GM19467 (cell line): ENCODE measurements at regions not wholly inside any gene's neighbourhood (a gene's known extent, or its start where the extent isn't known, plus 50 kb on each side); places are given as distances from the start of the nearest gene placed in this dataset.

Experiments used
- ATAC-seq: cut with Tn5 transposase; IDR thresholded peaks from one replicate; pipeline ENCODE4 v1.9.1; 2021; ENCODE audit warnings: mild to moderate bottlenecking, moderate library complexity; ENCODE audit not compliant: unreplicated experiment

- ATAC-seq: no peak
These were observed 1543.0 kb downstream of the OTOL1 start for GRCh38 chr3:163039636-163040035.

GRCh38 chr3:163043074-163043473 is 1546.5 kb downstream of the OTOL1 start:
- ATAC-seq: no peak

DNA sequence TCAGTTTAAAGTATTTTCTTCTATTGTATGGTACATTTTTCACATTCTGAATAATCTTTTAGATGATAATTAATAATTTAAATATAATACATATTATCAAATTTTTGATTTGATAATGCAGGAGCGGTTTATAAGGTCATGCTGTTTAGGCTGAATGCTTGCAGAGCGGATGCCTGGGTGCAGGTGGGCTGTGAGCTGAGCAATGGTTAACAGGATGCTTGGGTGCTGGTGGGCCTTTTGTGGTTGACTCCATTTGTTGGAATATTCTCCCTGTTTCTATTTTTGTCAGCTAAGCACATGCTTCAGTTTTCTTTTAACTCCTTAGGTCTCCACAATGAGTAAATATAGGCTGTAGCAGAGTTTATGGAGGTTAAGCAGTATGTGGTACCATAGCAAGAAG is 1549.3 kb downstream of the OTOL1 start:
- no peak for ATAC-seq

GRCh38 chr3:163048881-163049280 is 1552.3 kb downstream of the OTOL1 start:
- no peak for ATAC-seq

DNA sequence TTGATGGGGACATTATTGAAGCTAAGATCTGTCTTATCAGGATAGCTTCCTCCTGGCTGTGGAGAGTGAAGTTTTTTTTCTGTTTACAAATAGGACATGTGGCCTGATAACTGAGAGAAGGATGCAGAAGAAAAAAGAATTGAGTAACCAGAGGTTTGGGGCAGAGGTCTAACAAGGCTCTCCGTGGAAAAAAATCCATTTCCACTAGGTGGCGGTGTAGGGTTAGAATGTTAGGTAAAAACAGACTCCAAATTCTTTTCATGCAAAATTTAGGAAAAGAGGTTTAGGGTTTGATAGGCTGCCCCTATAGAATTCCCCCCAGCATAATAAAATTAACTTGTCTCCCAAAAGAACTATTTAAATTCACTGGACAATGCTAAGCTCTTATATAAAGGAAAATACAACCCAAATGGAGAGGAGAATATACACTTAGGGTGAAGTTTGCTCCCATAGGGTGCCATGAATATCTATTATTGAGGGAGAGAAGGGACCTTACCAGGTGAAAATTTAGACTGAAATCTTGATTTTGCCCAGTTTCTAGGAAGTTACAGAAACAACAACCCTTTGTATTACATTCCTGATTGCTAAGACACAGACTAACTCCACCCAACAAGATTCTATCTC is 1560.4 kb downstream of the OTOL1 start:
- no peak for ATAC-seq

- no peak for ATAC-seq
These were observed 1561.6 kb downstream of the OTOL1 start for GRCh38 chr3:163058031-163058854.

DNA sequence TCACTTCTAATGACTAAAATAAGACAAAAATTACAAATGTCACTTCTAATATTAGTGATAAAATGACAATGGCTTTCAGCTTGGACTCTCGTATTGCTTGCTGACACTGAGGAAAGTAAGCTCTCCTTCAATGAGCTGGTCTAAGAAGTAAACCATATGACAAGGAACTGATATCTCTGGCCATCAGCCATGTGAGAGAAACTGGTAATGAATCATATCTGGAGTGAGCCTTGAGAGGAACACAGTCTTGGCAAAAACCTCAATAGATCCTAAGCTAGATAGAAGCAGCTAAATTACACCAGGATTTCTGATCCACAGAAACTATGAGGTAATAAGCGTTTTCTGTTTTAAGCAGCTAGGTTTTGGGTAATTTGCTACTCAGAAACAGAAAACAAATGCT is 1575.1 kb downstream of the OTOL1 start:
- no peak for ATAC-seq
